ENCODE measurements at regions not wholly inside any gene's neighbourhood (a gene's known extent, or its start where the extent isn't known, plus 50 kb on each side); places are given as distances from the start of the nearest gene placed in this dataset.

- TF ChIP-seq, protein P1, sequence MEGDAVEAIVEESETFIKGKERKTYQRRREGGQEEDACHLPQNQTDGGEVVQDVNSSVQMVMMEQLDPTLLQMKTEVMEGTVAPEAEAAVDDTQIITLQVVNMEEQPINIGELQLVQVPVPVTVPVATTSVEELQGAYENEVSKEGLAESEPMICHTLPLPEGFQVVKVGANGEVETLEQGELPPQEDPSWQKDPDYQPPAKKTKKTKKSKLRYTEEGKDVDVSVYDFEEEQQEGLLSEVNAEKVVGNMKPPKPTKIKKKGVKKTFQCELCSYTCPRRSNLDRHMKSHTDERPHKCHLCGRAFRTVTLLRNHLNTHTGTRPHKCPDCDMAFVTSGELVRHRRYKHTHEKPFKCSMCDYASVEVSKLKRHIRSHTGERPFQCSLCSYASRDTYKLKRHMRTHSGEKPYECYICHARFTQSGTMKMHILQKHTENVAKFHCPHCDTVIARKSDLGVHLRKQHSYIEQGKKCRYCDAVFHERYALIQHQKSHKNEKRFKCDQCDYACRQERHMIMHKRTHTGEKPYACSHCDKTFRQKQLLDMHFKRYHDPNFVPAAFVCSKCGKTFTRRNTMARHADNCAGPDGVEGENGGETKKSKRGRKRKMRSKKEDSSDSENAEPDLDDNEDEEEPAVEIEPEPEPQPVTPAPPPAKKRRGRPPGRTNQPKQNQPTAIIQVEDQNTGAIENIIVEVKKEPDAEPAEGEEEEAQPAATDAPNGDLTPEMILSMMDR (IDR thresholded peaks at IDR 0.05), result no peak
- TF ChIP-seq POLR2AphosphoS5 (IDR thresholded peaks at IDR 0.05) (no peak), POLR2A (IDR thresholded peaks at IDR 0.05) (no peak)
Observed at GRCh38 chr1:183742355-183742754, 62.6 kb upstream of the RGL1 start.
